ENCODE measurements at regions not wholly inside any gene's neighbourhood (a gene's known extent, or its start where the extent isn't known, plus 50 kb on each side); places are given as distances from the start of the nearest gene placed in this dataset.

DNA sequence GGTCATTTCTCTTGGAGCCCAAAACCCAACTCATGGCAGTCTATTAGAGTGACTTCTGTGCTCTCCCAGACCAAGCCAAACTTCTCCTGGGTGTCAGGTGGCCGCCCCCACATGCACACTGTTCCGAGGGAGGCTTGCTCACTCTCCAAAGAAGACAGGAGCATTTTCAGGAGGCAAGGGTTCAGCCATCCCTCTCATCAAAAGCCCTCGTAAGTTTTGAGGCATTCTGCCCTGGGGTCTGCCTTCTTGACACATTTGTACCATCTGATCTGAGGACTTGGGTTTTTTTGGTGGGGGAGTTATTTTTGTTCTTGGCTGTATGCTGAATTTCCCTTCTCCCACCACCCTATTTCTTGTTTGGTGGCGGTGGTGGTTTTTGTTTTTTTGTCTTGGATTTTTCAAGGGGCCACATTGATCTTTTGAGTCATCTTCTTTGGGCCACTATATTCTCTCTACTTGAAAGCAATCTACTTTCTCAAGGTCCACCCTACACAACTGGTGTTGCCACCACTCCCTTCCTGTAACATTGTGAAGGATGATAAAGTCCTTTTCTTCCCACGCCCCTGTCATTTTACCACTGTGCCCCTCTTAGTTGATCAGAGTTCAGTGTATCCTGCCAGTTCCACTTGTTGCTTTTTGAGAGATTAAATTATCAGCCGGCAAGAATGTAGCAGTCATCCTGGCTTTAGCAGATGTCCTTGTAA lies 255.8 kb downstream of the CYP26B1 start:
- TF ChIP-seq, protein P1, sequence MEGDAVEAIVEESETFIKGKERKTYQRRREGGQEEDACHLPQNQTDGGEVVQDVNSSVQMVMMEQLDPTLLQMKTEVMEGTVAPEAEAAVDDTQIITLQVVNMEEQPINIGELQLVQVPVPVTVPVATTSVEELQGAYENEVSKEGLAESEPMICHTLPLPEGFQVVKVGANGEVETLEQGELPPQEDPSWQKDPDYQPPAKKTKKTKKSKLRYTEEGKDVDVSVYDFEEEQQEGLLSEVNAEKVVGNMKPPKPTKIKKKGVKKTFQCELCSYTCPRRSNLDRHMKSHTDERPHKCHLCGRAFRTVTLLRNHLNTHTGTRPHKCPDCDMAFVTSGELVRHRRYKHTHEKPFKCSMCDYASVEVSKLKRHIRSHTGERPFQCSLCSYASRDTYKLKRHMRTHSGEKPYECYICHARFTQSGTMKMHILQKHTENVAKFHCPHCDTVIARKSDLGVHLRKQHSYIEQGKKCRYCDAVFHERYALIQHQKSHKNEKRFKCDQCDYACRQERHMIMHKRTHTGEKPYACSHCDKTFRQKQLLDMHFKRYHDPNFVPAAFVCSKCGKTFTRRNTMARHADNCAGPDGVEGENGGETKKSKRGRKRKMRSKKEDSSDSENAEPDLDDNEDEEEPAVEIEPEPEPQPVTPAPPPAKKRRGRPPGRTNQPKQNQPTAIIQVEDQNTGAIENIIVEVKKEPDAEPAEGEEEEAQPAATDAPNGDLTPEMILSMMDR (IDR thresholded peaks at IDR 0.05): no peak
- no peak for TF ChIP-seq POLR2A (IDR thresholded peaks at IDR 0.05)

Measured in heart left ventricle (tissue), 13 donors.